Liver (tissue), 8 donors: ENCODE measurements at regions not wholly inside any gene's neighbourhood (a gene's known extent, or its start where the extent isn't known, plus 50 kb on each side); places are given as distances from the start of the nearest gene placed in this dataset.

Experiments
- DNase-seq: peaks from one replicate; pipeline ENCODE4 v3.0.0-alpha.2; 2017; ENCODE audit warnings: low spot score
- H3K27ac ChIP-seq, 2 donors: one replicate each; pipeline ENCODE4 v1.7.0; 2013; ENCODE audit warnings: inconsistent platforms in 2 of 2, low read length in 2 of 2, control low read depth in 1 of 2, low read depth in 1 of 2, mild to moderate bottlenecking in 1 of 2
- H3K27me3 ChIP-seq, 4 donors: one replicate each; pipeline versions ENCODE4 v1.6.1 to v1.7.0; 2013; ENCODE audit warnings: low read length in 3 of 4, inconsistent platforms in 1 of 4, mild to moderate bottlenecking in 1 of 4, moderate library complexity in 1 of 4; ENCODE audit not compliant: control insufficient read depth in 4 of 4, insufficient read depth in 4 of 4
- H3K36me3 ChIP-seq, 4 donors: one replicate each; pipeline versions ENCODE4 v1.6.1 to v1.7.0; 2013; ENCODE audit warnings: low read length in 3 of 4, mild to moderate bottlenecking in 3 of 4, low read depth in 1 of 4, moderate library complexity in 1 of 4; ENCODE audit not compliant: control insufficient read depth in 4 of 4, insufficient read depth in 3 of 4
- H3K4me1 ChIP-seq, 4 donors: one replicate each; pipeline versions ENCODE4 v1.6.1 to v1.7.0; 2013; ENCODE audit warnings: low read length in 3 of 4, mild to moderate bottlenecking in 3 of 4, moderate library complexity in 1 of 4; ENCODE audit not compliant: control insufficient read depth in 4 of 4, insufficient read depth in 4 of 4
- H3K4me3 ChIP-seq, 3 donors: one replicate each; pipeline versions ENCODE4 v1.6.1 to v1.7.0; 2013; ENCODE audit warnings: low read length in 3 of 3, control low read depth in 1 of 3, low read depth in 1 of 3, mild to moderate bottlenecking in 1 of 3
- H3K9ac ChIP-seq, 2 donors: one replicate each; pipeline ENCODE4 v1.7.0; 2013; ENCODE audit warnings: low read length in 2 of 2, mild to moderate bottlenecking in 2 of 2, moderate library complexity in 2 of 2, control low read depth in 1 of 2, low read depth in 1 of 2
- H3K9me3 ChIP-seq, 4 donors: one replicate each; pipeline versions ENCODE4 v1.6.1 to v1.7.0; 2013; ENCODE audit warnings: low read length in 3 of 4; ENCODE audit not compliant: control insufficient read depth in 4 of 4
- ATF3 ChIP-seq: IDR thresholded peaks from 2 replicates; pipeline ENCODE4 v1.6.1; 2016; ENCODE audit warnings: antibody characterized with exemption
- CTCF ChIP-seq: fragments of 150-350 bp; IDR thresholded peaks from 2 replicates; pipeline ENCODE4 v1.5.1; 2017; ENCODE audit warnings: improper control_type of control experiment, low read depth, low read length; ENCODE audit not compliant: missing input control
- EGR1 ChIP-seq, 2 donors: IDR thresholded peaks; 2 replicates each; pipeline ENCODE4 v1.6.1; 2016 to 2018; ENCODE audit warnings: antibody characterized with exemption in 2 of 2, low read depth in 2 of 2
- FOXA1 ChIP-seq: IDR thresholded peaks from 2 replicates; pipeline ENCODE4 v1.6.1; 2016; ENCODE audit warnings: antibody characterized with exemption
- FOXA2 ChIP-seq: IDR thresholded peaks from 2 replicates; pipeline ENCODE4 v1.6.1; 2016; ENCODE audit warnings: antibody characterized with exemption
- GABPA ChIP-seq, 2 donors: IDR thresholded peaks in 1 of 2; conservative IDR thresholded peaks in 1 of 2; 2 replicates each; pipeline ENCODE4 v1.6.1; 2016; ENCODE audit warnings: antibody characterized with exemption in 2 of 2, mild to moderate bottlenecking in 1 of 2, moderate library complexity in 1 of 2
- HNF4A ChIP-seq, 2 donors: conservative IDR thresholded peaks; 2 replicates each; pipeline ENCODE4 v1.6.1; 2016; ENCODE audit warnings: antibody characterized with exemption in 2 of 2, mild to moderate bottlenecking in 2 of 2
- HNF4G ChIP-seq: IDR thresholded peaks from 2 replicates; pipeline ENCODE4 v1.6.1; 2016; ENCODE audit warnings: antibody characterized with exemption
- JUND ChIP-seq, 2 donors: IDR thresholded peaks; 2 replicates each; pipeline ENCODE4 v1.6.1; 2016; ENCODE audit warnings: antibody characterized with exemption in 2 of 2
- NR2F2 ChIP-seq: IDR thresholded peaks from 2 replicates; pipeline ENCODE4 v1.6.1; 2016; ENCODE audit warnings: antibody characterized with exemption
- RAD21 ChIP-seq, 2 donors: IDR thresholded peaks; 2 replicates each; pipeline ENCODE4 v1.6.1; 2016; ENCODE audit warnings: antibody characterized with exemption in 2 of 2, mild to moderate bottlenecking in 2 of 2
- REST ChIP-seq: IDR thresholded peaks from 2 replicates; pipeline ENCODE4 v1.6.1; 2016; ENCODE audit warnings: antibody characterized with exemption, mild to moderate bottlenecking
- RXRA ChIP-seq, 2 donors: IDR thresholded peaks; 2 replicates each; pipeline ENCODE4 v1.6.1; 2017 to 2018; ENCODE audit warnings: antibody characterized with exemption in 2 of 2, mild to moderate bottlenecking in 1 of 2
- SP1 ChIP-seq: IDR thresholded peaks from 2 replicates; pipeline ENCODE4 v1.6.1; 2018; ENCODE audit warnings: antibody characterized with exemption, mild to moderate bottlenecking
- TAF1 ChIP-seq: conservative IDR thresholded peaks from 2 replicates; pipeline ENCODE4 v1.6.1; 2016; ENCODE audit warnings: antibody characterized with exemption, mild to moderate bottlenecking
- YY1 ChIP-seq: IDR thresholded peaks from 2 replicates; pipeline ENCODE4 v1.6.1; 2016; ENCODE audit warnings: antibody characterized with exemption, mild to moderate bottlenecking
- WGBS: extraction: QIAGEN DNeasy Blood & Tissue Kit; methylation state at CpG from one replicate; pipeline ENCODE4 v1.1.7; 2013; 5-methylcytosine and 5-hydroxymethylcytosine counted together
- TF ChIP-seq, protein P1 (sequence below): IDR thresholded peaks from 2 replicates; pipeline ENCODE4 v1.6.1; 2016; ENCODE audit warnings: antibody characterized with exemption
- TF ChIP-seq, protein P2 (sequence below): IDR thresholded peaks from 2 replicates; pipeline ENCODE4 v1.6.1; 2016; ENCODE audit warnings: antibody characterized with exemption
- donor health status: healthy.
- donor health status: healthy.
- donor health status: healthy.
- donor health status: healthy.
- donor health status: healthy.

DNA sequence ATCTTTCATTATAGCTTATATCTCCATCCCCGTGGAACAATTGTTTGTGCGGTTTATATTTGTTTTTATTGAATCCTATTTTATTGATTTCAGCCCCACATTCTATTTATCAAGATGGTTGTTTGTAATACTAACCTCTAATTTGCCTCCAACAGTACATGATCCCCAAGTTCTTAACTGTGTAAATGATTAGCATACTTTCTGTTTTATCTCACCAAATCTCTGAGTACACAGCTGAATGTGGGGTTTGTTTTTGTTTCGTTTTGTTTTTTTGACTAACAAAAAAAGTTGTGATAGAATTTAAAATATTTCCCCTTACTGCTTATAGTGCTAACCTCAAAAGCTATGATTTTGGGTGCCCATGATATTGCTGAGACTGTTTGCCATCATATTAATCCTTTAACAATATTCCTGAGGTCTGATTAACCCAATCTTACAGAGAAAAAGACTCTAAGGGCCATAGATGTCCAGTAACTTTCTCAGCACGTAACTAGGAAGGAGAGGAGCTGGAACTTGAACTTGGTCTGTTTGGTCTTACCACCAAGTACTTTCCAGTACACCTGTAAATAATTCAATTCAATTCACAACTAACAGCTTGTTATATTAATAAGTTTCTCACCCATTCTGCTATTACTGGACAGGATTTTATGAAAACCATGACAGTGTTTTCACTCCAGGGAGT, 789.8 kb downstream of the TUSC7 start:
- 66% methylated on average over 4 of the region's 4 CpGs for WGBS
- H3K4me3 ChIP-seq = no peak overlapping the region
- H3K36me3 ChIP-seq = no peaks in the 10 kb centered on the region
- H3K27ac ChIP-seq = no peak overlapping the region
- no peaks in the 10 kb centered on the region for H3K27me3 ChIP-seq
- no peak overlapping the region for H3K9ac ChIP-seq
- H3K9me3 ChIP-seq = peaks cover 0 to 4% (median 0%) of the 10 kb centered on the region in 4 donors
- no peak for DNase-seq
- H3K4me1 ChIP-seq = no peaks in the 10 kb centered on the region
- TF ChIP-seq CTCF = no peak
- no peak for TF ChIP-seq EGR1 (IDR thresholded peaks at IDR 0.05; ENCODE audit: low read depth in 2 of 2)
- TF ChIP-seq YY1 = no peak
- no peak for TF ChIP-seq SP1
- no peak for TF ChIP-seq FOXA1
- no peak for TF ChIP-seq RXRA (IDR thresholded peaks at IDR 0.05)
- TF ChIP-seq TAF1 = no peak
- no peak for TF ChIP-seq ATF3
- no peak for TF ChIP-seq GABPA (IDR thresholded peaks at IDR 0.05 in 1 of 2, conservative IDR thresholded peaks at IDR 0.05 in 1 of 2)
- TF ChIP-seq JUND (IDR thresholded peaks at IDR 0.05) = no peak
- TF ChIP-seq, protein P1, sequence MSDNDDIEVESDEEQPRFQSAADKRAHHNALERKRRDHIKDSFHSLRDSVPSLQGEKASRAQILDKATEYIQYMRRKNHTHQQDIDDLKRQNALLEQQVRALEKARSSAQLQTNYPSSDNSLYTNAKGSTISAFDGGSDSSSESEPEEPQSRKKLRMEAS = no peak
- TF ChIP-seq NR2F2 = no peak
- TF ChIP-seq HNF4G = no peak
- no peak for TF ChIP-seq RAD21 (IDR thresholded peaks at IDR 0.05)
- no peak for TF ChIP-seq FOXA2
- no peak for TF ChIP-seq HNF4A (conservative IDR thresholded peaks at IDR 0.05)
- TF ChIP-seq, protein P2, sequence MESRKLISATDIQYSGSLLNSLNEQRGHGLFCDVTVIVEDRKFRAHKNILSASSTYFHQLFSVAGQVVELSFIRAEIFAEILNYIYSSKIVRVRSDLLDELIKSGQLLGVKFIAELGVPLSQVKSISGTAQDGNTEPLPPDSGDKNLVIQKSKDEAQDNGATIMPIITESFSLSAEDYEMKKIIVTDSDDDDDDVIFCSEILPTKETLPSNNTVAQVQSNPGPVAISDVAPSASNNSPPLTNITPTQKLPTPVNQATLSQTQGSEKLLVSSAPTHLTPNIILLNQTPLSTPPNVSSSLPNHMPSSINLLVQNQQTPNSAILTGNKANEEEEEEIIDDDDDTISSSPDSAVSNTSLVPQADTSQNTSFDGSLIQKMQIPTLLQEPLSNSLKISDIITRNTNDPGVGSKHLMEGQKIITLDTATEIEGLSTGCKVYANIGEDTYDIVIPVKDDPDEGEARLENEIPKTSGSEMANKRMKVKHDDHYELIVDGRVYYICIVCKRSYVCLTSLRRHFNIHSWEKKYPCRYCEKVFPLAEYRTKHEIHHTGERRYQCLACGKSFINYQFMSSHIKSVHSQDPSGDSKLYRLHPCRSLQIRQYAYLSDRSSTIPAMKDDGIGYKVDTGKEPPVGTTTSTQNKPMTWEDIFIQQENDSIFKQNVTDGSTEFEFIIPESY = no peak
- no peak for TF ChIP-seq REST
